OCI-LY3 (cell line): ENCODE measurements at regions not wholly inside any gene's neighbourhood (a gene's known extent, or its start where the extent isn't known, plus 50 kb on each side); places are given as distances from the start of the nearest gene placed in this dataset.

Experiments used
- CTCF ChIP-seq: fragments of 200-600, 300-600 bp; sonication (generic); IDR thresholded peaks from 2 replicates; pipeline ENCODE4 v1.5.1; 2014; ENCODE audit warnings: antibody characterized with exemption, low read length, low read depth
- EZH2phosphoT487 ChIP-seq: fragments of 200-600 bp; shearing (Covaris generic); IDR thresholded peaks from 2 replicates; pipeline ENCODE4 v1.6.1; 2018; ENCODE audit warnings: antibody characterized with exemption, mixed run types, low read depth

GRCh38 chr2:147374423-147374811 is 470.4 kb upstream of the ACVR2A start:
- no peak for TF ChIP-seq CTCF
- TF ChIP-seq EZH2phosphoT487 = no peak
